ENCODE measurements at regions not wholly inside any gene's neighbourhood (a gene's known extent, or its start where the extent isn't known, plus 50 kb on each side); places are given as distances from the start of the nearest gene placed in this dataset.
"Not testable (repeated sequence)": the region's sequence is repeated elsewhere in the genome, so short reads cannot be mapped to it uniquely, and the experiment has no call there.

DNA sequence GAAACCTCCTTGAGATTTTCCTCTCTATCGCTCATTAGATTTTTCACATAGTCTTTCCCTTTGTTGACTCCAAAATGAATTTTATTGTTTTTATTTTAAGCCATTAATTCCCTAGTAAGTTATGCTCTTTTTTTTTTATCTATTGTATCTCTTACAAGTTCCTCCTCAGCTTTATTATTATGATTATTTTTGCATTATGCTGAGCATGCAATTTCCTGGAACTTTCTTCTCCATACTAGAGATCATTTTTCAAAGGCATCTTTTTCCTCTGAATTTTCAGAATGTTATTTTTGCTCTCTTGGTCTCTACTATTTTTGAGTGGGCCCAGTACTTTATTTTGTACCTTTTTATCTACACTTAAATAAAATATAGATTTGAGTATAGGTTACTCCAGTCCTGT is 376.6 kb upstream of the SEMA6A start:
- no peaks in the 10 kb centered on the region for H4K20me1 ChIP-seq (ENCODE audit: control insufficient read depth, insufficient read depth, low read depth, low read length)
- H3K79me2 ChIP-seq (ENCODE audit: control insufficient read depth, low read length): no peaks in the 10 kb centered on the region
- H3K9me2 ChIP-seq (replicated peaks; ENCODE audit: control insufficient read depth, low read length): no peaks in the 10 kb centered on the region
- H3F3A ChIP-seq (ENCODE audit: control insufficient read depth, insufficient read depth): no peaks in the 10 kb centered on the region
- H3K27me3 ChIP-seq (ENCODE audit: control insufficient read depth, low read length): no peaks in the 10 kb centered on the region
- H3K4me3 ChIP-seq (ENCODE audit: low read length): no peak overlapping the region
- peaks cover 10% of the 10 kb centered on the region for H3K4me1 ChIP-seq (ENCODE audit: control insufficient read depth, low read length)
- no peak overlapping the region for H3K27ac ChIP-seq (ENCODE audit: low read depth, low read length)
- no peak overlapping the region for H3K4me2 ChIP-seq (ENCODE audit: low read length)
- no peak for TF ChIP-seq EZH2phosphoT487 (IDR thresholded peaks at IDR 0.05; ENCODE audit: borderline replicate concordance, low read length)
- TF ChIP-seq, protein P1, sequence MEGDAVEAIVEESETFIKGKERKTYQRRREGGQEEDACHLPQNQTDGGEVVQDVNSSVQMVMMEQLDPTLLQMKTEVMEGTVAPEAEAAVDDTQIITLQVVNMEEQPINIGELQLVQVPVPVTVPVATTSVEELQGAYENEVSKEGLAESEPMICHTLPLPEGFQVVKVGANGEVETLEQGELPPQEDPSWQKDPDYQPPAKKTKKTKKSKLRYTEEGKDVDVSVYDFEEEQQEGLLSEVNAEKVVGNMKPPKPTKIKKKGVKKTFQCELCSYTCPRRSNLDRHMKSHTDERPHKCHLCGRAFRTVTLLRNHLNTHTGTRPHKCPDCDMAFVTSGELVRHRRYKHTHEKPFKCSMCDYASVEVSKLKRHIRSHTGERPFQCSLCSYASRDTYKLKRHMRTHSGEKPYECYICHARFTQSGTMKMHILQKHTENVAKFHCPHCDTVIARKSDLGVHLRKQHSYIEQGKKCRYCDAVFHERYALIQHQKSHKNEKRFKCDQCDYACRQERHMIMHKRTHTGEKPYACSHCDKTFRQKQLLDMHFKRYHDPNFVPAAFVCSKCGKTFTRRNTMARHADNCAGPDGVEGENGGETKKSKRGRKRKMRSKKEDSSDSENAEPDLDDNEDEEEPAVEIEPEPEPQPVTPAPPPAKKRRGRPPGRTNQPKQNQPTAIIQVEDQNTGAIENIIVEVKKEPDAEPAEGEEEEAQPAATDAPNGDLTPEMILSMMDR (IDR thresholded peaks at IDR 0.05; ENCODE audit: low read depth, low read length, poor library complexity, severe bottlenecking): no peak
- H3K36me3 ChIP-seq (ENCODE audit: control insufficient read depth, low read length): no peaks in the 10 kb centered on the region
- peaks cover 5% of the 10 kb centered on the region; the same call in 1 of the 2 replicates for H3K9me3 ChIP-seq (ENCODE audit: control insufficient read depth, insufficient read depth, low read length)

DNA sequence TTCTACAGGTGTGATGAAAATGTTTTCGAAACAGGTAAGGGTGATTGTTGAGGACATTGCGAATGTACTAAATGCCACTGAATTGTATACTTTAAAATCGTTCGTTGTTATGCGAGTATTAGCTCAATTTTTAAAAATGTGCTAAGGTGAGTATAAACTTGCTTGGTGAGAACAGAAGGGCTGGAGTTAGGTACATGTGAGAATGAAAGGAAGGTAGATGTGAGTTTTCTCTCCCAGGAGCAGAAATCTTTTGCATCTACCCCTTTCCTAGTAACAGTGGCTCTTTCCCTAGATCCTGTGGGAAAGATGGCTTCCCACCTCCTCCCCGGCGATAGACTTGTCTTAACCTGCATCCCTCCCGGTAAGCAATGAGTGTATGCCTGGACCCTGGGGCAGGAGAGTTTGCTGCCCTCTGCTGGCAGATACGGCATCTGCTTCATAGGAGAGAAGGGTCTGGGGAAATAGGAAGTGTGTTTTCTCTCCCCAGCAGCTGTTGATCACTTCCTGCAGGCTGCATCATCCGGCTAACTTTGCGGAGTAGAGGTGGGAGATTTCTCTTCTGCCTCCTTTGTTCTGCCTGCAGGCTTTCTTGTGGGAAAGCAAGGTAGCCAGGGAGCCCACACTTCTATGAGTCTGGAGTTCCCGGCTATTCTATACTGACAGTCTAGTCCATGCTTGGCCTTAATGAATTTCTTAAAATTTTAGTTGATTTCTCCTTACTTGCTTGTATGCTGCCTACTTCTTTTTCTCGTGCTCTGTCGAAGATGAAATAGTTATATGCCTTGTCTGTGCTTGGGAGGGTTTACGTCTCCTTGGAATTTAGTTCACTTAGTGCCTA is 373.3 kb upstream of the SEMA6A start:
- Histone ChIP-seq H3K4me1 (ENCODE audit: control insufficient read depth, low read length) (peaks cover 10% of the 10 kb centered on the region), H3K4me2 (ENCODE audit: low read length) (peak overlapping the region; percentile 42), H3K9me2 (replicated peaks; ENCODE audit: control insufficient read depth, low read length) (no peaks in the 10 kb centered on the region), H3K36me3 (ENCODE audit: control insufficient read depth, low read length) (no peaks in the 10 kb centered on the region), H3K4me3 (ENCODE audit: low read length) (peak overlapping the region; percentile 39), H3K27ac (ENCODE audit: low read depth, low read length) (no peak overlapping the region), H4K20me1 (ENCODE audit: control insufficient read depth, insufficient read depth, low read depth, low read length) (no peaks in the 10 kb centered on the region), H3F3A (ENCODE audit: control insufficient read depth, insufficient read depth) (no peaks in the 10 kb centered on the region), H3K9me3 (ENCODE audit: control insufficient read depth, insufficient read depth, low read length) (peaks cover 5% of the 10 kb centered on the region; the same call in 1 of the 2 replicates), H3K79me2 (ENCODE audit: control insufficient read depth, low read length) (no peaks in the 10 kb centered on the region), H3K27me3 (ENCODE audit: control insufficient read depth, low read length) (no peaks in the 10 kb centered on the region)
- TF ChIP-seq, protein P1 (IDR thresholded peaks at IDR 0.05; ENCODE audit: low read depth, low read length, poor library complexity, severe bottlenecking): peak; percentile 88
- no peak for TF ChIP-seq EZH2phosphoT487 (IDR thresholded peaks at IDR 0.05; ENCODE audit: borderline replicate concordance, low read length)

DNA sequence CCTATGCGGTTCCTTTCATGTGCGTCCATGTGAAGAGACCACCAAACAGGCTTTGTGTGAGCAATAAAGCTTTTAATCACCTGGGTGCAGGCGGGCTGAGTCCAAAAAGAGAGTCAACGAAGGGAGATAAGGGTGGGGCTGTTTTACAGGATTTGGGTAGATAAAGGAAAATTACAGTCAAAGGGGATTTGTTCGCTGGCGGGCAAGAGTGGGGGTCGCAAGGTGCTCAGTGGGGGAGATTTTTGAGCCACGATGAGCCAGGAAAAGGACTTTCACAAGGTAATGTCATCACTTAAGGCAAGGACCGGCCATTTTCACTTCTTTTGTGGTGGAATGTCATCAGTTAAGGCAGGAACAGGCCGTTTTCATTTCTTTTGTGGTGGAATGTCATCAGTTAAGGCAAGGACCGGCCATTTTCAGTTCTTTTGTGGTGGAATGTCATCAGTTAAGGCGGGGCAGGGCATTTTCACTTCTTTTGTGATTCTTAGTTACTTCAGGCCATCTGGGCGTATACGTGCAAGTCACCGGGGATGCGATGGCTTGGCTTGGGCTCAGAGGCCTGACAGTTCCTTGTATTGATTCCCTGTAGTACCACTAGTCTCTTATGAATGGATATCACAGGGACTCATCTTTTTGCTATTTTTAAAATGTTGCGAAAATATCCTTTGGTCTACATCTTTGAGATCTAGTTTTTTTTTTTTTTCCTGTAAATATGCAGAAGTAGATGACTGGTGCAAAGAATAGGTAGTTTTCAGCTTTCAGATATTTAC is 371.2 kb upstream of the SEMA6A start:
- H3K27me3 ChIP-seq (ENCODE audit: control insufficient read depth, low read length); H3K4me3 ChIP-seq (ENCODE audit: low read length); H3K4me1 ChIP-seq (ENCODE audit: control insufficient read depth, low read length); H3K9me2 ChIP-seq (replicated peaks; ENCODE audit: control insufficient read depth, low read length); H3F3A ChIP-seq (ENCODE audit: control insufficient read depth, insufficient read depth); H3K4me2 ChIP-seq (ENCODE audit: low read length); H3K9me3 ChIP-seq (ENCODE audit: control insufficient read depth, insufficient read depth, low read length); H3K79me2 ChIP-seq (ENCODE audit: control insufficient read depth, low read length); H3K36me3 ChIP-seq (ENCODE audit: control insufficient read depth, low read length); H4K20me1 ChIP-seq (ENCODE audit: control insufficient read depth, insufficient read depth, low read depth, low read length); H3K27ac ChIP-seq (ENCODE audit: low read depth, low read length): not testable (repeated sequence)

DNA sequence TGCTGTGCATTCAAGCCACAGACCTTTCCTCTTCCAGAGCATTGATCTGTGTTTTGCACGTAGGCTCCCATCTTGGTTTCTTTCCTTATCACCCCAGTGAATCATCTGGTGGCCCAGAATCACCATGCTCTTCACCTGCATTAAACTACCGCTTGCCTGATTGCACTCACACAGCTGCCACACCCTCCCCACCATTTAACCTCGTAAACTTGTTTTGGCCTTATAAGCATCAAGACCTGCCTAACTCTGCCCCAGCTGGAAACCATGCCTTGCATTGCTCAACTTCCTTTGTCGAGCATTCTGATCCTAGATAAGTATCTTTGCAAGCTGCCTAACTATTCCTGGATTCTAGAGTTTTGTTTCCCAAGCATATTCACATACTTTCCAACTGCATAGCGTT is 369.6 kb upstream of the SEMA6A start:
- TF ChIP-seq EZH2phosphoT487 (IDR thresholded peaks at IDR 0.05; ENCODE audit: borderline replicate concordance, low read length): no peak
- TF ChIP-seq, protein P1 (IDR thresholded peaks at IDR 0.05; ENCODE audit: low read depth, low read length, poor library complexity, severe bottlenecking): no peak
- no peak overlapping the region for H3K4me3 ChIP-seq (ENCODE audit: low read length)
- no peaks in the 10 kb centered on the region for H4K20me1 ChIP-seq (ENCODE audit: control insufficient read depth, insufficient read depth, low read depth, low read length)
- no peak overlapping the region for H3K27ac ChIP-seq (ENCODE audit: low read depth, low read length)
- no peaks in the 10 kb centered on the region for H3F3A ChIP-seq (ENCODE audit: control insufficient read depth, insufficient read depth)
- no peak overlapping the region for H3K4me2 ChIP-seq (ENCODE audit: low read length)
- no peaks in the 10 kb centered on the region for H3K27me3 ChIP-seq (ENCODE audit: control insufficient read depth, low read length)
- H3K9me2 ChIP-seq (replicated peaks; ENCODE audit: control insufficient read depth, low read length): no peaks in the 10 kb centered on the region
- peaks cover 1% of the 10 kb centered on the region; the same call in 1 of the 2 replicates for H3K9me3 ChIP-seq (ENCODE audit: control insufficient read depth, insufficient read depth, low read length)
- H3K36me3 ChIP-seq (ENCODE audit: control insufficient read depth, low read length): no peaks in the 10 kb centered on the region
- peaks cover 10% of the 10 kb centered on the region for H3K4me1 ChIP-seq (ENCODE audit: control insufficient read depth, low read length)
- H3K79me2 ChIP-seq (ENCODE audit: control insufficient read depth, low read length): no peaks in the 10 kb centered on the region
